ENCODE measurements at regions not wholly inside any gene's neighbourhood (a gene's known extent, or its start where the extent isn't known, plus 50 kb on each side); places are given as distances from the start of the nearest gene placed in this dataset.

- TF ChIP-seq STAT6 (CRISPR knock-in tag; conservative IDR thresholded peaks at IDR 0.05; ENCODE audit: low read depth) (no peak), FOXJ3 (CRISPR knock-in tag; IDR thresholded peaks at IDR 0.05; ENCODE audit: borderline replicate concordance) (no peak), GTF2I (CRISPR knock-in tag; conservative IDR thresholded peaks at IDR 0.05) (no peak)
These were observed 264.4 kb upstream of the SULF2 start (continued) for GRCh38 chr20:48049641-48050040.

- Mint-ChIP-seq H3K36me3 (peaks cover 9% of the 10 kb centered on the region; the same call in 1 of the 2 replicates), H3K27ac (no peak overlapping the region), H3K4me3 (no peak overlapping the region), H3K27me3 (ENCODE audit: low read depth) (no peaks in the 10 kb centered on the region; the same call in 1 of the 2 replicates), H3K9me3 (peaks cover 37% of the 10 kb centered on the region), H3K4me1 (peaks cover 15% of the 10 kb centered on the region)
- ATAC-seq (no peak), DNase-seq (ENCODE audit: low spot score) (no peak)
- ChIA-PET CTCF (no interaction called here), POLR2A (no interaction called here)
- TF ChIP-seq MXD4 (CRISPR knock-in tag; IDR thresholded peaks at IDR 0.05; ENCODE audit: borderline replicate concordance): no peak
- TF ChIP-seq ZNF232 (CRISPR knock-in tag; IDR thresholded peaks at IDR 0.05): no peak
- no peak for TF ChIP-seq ZBTB21 (CRISPR knock-in tag; IDR thresholded peaks at IDR 0.05; ENCODE audit: borderline replicate concordance)
- no peak for TF ChIP-seq ZNF512 (CRISPR knock-in tag; IDR thresholded peaks at IDR 0.05; ENCODE audit: borderline replicate concordance)
- TF ChIP-seq NR1H2 (CRISPR knock-in tag; IDR thresholded peaks at IDR 0.05): no peak
- TF ChIP-seq EMX1 (CRISPR knock-in tag; IDR thresholded peaks at IDR 0.05): no peak
- TF ChIP-seq PREB (CRISPR knock-in tag; IDR thresholded peaks at IDR 0.05; ENCODE audit: borderline replicate concordance): no peak
- no peak for TF ChIP-seq ERG (CRISPR knock-in tag; IDR thresholded peaks at IDR 0.05)
- no peak for TF ChIP-seq HMGA2 (CRISPR knock-in tag; IDR thresholded peaks at IDR 0.05)
- TF ChIP-seq E2F4 (CRISPR knock-in tag; IDR thresholded peaks at IDR 0.05; ENCODE audit: borderline replicate concordance, low read depth): no peak
- no peak for TF ChIP-seq IRF1 (CRISPR knock-in tag; IDR thresholded peaks at IDR 0.05)
- no peak for TF ChIP-seq RELA (CRISPR knock-in tag; IDR thresholded peaks at IDR 0.05; ENCODE audit: borderline replicate concordance)
- TF ChIP-seq STAT6 (CRISPR knock-in tag; conservative IDR thresholded peaks at IDR 0.05; ENCODE audit: low read depth): no peak
- no peak for TF ChIP-seq FOXP4 (CRISPR knock-in tag; IDR thresholded peaks at IDR 0.05)
- no peak for TF ChIP-seq ATF6 (CRISPR knock-in tag; IDR thresholded peaks at IDR 0.05)
- TF ChIP-seq ZNF671 (CRISPR knock-in tag; IDR thresholded peaks at IDR 0.05): no peak
- no peak for TF ChIP-seq CBFB (CRISPR knock-in tag; IDR thresholded peaks at IDR 0.05; ENCODE audit: low read depth)
- no peak for TF ChIP-seq NR3C1 (CRISPR knock-in tag; conservative IDR thresholded peaks at IDR 0.05; ENCODE audit: low read depth)
- no peak for TF ChIP-seq NFYB (CRISPR knock-in tag; conservative IDR thresholded peaks at IDR 0.05; ENCODE audit: low read depth)
These were observed 263.9 kb upstream of the SULF2 start for GRCh38 chr20:48049171-48049570.
